Stimulated activated CD8-positive, alpha-beta memory T cell treated with anti-CD3 and anti-CD28 coated beads, Interleukin-12 subunit alpha, Interleukin-12 subunit beta, amount 100 ng/mL, for 4 hours (primary cell): ENCODE measurements at regions not wholly inside any gene's neighbourhood (a gene's known extent, or its start where the extent isn't known, plus 50 kb on each side); places are given as distances from the start of the nearest gene placed in this dataset.
"Not testable (repeated sequence)": the region's sequence is repeated elsewhere in the genome, so short reads cannot be mapped to it uniquely, and the experiment has no call there.

Experiments used
- DNase-seq: peaks from one replicate; pipeline ENCODE4 v3.0.0-alpha.2; 2020; ENCODE audit warnings: low read depth

GRCh38 chr16:87206646-87207451, 110.3 kb downstream of the C16orf95 start:
- DNase-seq, result no peak

DNA sequence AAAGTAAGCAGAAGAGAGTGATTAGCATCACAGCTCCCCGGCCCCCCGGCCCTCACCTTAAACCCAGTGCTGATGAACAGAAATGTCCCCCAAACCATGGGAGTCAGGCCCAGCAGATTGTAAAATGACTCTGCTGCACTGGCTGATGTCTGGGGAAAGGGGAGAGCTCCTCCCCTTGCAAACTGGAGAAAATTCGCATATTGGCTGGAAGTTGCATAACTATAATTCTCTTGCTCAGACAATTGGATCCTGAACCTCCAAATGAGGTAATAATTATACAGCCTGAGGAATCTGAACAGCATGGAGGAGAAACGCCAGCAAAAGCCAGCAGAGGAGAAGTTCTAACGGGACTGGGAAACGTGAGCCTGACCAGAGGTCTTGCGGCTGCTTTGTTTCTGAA, 109.7 kb downstream of the C16orf95 start:
- DNase-seq, result no peak

DNA sequence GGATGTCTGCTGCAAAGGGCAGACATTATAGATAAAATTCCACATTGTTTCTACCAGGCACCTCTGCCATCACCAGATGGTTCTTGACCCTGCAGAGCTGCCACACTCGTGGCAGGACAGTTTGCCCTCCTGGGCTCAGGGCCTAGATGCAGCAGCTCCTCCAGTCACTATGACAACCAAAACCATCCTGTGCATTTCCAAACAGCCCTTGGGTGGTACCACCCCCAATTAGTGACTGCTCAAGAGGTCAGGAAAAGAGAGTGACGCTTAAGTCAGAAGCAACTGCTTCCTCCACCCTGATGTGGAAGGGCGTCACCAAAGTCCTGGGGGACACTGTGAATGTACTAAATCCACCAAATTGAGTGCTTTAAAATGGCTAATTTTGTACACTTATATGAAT, 109.2 kb downstream of the C16orf95 start:
- DNase-seq, result no peak

DNA sequence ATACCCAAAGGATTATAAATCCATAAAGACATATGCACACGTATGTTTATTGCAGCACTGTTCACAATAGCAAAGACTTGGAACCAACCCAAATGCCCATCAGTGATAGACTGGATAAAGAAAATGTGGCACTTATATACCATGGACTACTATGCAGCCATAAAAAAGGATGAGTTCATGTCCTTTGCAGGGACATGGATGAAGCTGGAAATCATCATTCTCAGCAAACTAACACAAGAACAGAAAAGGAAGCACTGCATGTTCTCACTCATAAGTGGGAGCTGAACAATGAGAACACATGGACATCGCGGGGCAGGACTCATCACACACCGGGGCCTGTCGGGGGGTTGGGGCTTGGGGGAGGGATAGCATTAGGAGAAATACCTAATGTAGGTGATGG, 108.2 kb downstream of the C16orf95 start:
- DNase-seq, result not testable (repeated sequence)

DNA sequence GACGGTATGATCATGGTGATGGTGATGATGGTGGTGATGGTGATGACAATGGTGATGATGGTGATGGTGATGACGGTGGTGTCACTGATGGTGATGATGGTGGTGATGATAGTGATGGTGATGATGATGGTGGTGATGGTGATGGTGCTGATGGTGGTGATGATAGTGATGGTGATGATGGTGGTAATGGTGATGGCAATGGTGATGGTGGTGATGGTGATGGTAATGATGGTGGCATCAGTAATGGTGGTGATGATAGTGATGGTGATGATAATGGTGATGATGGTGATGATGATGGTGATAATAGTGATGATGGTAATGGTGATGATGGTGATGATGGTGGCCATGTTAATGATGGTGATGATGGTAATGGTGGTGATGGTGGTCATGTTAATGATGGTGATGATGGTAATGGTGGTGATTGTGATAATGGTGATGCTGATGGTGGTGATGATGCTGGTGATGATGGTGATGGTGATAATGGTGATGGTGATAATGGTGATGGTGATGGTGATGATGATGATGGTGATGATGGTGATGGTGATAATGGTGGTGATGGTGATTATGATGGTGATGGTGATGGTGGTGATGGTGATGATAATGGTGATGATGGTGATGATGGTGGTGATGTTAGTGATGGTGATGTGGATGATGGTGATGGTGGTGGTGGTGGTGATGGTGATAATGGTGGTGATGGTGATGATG, 107.2 kb downstream of the C16orf95 start:
- no peak for DNase-seq

- DNase-seq, result no peak
These were observed 106.3 kb downstream of the C16orf95 start for GRCh38 chr16:87210894-87211293.

DNA sequence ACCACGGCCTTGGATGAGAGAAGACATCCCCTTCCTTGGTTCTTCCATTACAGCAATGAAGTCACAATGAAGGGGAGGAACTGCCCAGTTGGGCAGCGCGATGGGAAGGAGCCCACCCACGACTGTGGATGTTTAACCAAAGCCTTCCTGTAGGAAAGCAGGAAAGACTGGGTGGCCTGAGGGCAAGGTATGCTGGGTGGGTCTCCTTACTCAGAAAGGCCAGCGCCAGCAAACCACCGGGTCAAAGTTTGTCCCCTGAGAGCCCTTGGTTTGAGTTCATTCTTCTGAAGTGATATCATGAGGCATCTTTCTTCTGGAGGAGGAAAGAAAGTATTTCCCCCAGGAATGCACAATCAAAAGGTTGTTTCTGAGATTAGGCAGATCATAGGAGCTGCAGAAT, 105.2 kb downstream of the C16orf95 start:
- DNase-seq, result no peak

DNA sequence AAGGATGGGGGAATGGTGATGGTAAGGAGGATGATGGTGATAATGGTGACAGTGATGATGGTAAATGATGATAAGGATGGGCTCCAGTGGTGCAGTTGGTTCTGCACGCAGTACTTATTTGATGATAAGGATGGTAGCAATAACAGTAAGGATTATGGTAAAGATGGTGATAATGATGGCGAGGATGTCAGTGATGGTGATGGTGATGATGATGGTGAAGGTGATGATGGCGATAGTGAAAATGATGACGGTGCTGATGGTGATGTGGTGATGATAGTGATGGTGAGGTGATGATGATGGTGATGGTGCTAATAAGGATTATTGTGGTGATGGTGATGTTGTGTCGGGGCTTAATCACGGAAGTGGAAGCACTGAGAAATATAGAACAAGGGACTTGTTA, 103.7 kb downstream of the C16orf95 start:
- no peak for DNase-seq

GRCh38 chr16:87216148-87216840, 100.9 kb downstream of the C16orf95 start:
- no peak for DNase-seq

DNA sequence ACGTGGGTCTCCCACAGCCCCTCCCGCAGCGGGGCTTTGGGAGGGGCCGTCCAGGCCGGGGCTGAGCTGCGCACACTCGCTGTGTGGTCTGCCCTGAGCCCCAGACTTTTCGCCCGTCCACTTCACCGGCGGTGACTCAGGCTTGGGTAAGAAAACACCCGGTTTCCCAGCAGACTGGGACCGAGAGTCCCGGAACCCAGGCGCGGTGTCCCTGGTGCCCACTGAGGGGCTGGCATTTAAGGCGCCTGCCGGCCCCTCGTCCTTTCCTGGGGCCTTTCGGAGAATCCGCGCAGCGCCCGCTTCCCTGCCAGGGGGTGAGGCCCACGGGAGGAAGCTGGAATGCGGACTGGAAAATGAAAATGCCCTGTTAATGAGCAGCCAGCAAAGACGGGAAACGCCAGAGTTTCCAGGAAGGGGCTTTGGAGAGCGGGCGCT, 100.3 kb downstream of the C16orf95 start:
- no peak for DNase-seq

- DNase-seq, result not testable (repeated sequence)
These were observed 99.4 kb downstream of the C16orf95 start for GRCh38 chr16:87217802-87218201.

DNA sequence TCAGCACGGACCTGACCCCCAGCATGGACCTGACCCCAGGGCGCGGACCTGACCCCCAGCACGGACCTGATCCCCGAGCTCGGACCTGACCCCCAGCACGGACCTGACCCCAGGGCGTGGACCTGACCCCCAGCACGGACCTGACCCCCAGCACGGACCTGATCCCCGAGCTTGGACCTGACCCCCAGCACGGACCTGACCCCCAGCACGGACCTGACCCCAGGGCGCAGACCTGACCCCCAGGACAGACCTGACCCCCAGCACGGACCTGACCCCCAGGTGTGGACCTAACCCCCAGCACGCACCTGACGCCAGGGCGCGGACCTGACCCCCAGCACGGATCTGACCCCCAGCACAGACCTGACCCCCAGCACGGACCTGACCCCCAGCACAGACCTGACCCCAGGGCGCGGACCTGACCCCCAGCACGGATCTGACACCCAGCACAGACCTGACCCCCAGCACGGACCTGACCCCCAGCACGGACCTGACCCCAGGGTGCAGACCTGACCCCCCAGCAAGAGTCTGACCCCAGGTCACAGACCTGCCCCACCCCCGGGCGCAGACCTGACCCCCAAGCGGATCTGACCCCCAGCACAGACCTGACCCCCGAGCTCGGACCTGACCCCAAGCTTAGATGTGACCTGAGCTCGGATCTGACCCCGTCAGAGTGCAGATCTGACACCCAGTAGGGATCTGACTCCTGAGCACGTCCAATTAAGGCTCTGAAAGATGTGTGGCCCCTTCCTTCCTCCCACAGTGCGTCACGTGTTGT, 98.7 kb downstream of the C16orf95 start:
- DNase-seq, result no peak

- DNase-seq, result no peak
These were observed 97.8 kb downstream of the C16orf95 start for GRCh38 chr16:87219287-87219909.

- no peak for DNase-seq
These were observed 95.6 kb downstream of the C16orf95 start for GRCh38 chr16:87221633-87222032.

DNA sequence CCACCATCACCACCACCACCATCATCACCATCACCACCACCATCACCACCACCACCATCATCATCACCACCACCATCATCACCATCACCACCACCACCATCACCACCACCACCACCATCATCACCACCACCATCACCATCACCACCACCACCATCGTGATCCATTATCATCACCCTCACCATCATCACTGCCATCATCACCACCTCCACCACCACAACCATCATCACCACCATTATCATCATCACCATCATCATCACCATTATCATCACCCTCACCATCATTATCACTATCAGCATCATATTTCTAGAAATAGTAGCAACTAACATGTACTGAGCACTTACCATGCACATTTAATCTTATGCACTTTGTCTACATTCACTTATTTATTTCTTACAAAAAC, 94.9 kb downstream of the C16orf95 start:
- no peak for DNase-seq

DNA sequence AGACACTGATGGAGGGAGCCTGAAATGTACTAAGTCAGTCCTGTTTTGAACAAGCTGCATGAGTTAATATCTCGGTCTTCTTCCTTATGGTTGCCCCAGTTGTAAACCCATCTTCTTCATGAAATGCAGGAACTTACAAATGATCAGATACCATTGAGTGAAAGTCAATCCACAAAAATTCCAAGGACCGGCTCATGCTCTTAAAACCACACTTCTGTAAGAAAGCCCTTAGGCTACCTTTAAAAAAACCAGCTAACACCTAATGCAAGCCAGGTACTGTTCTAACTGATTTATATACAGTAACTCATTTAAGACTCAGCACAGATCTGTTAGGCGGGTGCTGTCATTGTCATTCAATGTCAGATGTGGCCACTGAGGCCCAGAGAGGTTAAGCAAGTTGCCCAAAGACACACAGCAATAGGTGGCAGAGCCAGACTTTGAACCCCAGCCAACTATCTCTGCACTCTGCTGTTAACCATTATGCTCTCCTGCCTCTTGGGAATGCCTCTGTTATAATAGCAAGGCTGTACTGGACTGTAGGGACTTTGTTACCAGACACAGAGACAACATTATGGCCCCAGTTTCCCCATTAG, 93.4 kb downstream of the C16orf95 start:
- no peak for DNase-seq

GRCh38 chr16:87226926-87227295, 90.3 kb downstream of the C16orf95 start:
- DNase-seq, result no peak

GRCh38 chr16:87227296-87227951, 89.8 kb downstream of the C16orf95 start:
- DNase-seq, result no peak

DNA sequence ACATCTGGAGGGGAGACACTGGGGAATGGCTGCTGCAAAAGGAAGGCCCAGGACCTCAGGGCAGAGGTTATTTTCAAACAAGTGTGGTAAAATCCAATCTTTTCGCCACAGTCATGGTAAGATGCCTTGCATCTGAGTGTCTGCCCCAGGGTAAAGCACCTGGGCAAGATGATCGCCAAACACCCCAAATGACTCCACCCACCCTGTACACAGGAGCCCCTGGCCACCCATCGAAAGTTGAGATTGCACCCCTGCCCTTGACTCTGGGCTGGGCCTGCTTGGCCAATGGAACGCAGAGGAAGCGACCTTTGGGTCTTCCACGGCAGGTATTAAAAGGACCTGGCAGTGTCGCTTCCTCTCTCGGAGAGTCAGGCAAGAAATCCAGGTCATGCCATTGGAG, 88.8 kb downstream of the C16orf95 start:
- no peak for DNase-seq

- DNase-seq, result no peak
These were observed 87.7 kb downstream of the C16orf95 start for GRCh38 chr16:87229230-87230188.
